ENCODE measurements at regions not wholly inside any gene's neighbourhood (a gene's known extent, or its start where the extent isn't known, plus 50 kb on each side); places are given as distances from the start of the nearest gene placed in this dataset.

DNA sequence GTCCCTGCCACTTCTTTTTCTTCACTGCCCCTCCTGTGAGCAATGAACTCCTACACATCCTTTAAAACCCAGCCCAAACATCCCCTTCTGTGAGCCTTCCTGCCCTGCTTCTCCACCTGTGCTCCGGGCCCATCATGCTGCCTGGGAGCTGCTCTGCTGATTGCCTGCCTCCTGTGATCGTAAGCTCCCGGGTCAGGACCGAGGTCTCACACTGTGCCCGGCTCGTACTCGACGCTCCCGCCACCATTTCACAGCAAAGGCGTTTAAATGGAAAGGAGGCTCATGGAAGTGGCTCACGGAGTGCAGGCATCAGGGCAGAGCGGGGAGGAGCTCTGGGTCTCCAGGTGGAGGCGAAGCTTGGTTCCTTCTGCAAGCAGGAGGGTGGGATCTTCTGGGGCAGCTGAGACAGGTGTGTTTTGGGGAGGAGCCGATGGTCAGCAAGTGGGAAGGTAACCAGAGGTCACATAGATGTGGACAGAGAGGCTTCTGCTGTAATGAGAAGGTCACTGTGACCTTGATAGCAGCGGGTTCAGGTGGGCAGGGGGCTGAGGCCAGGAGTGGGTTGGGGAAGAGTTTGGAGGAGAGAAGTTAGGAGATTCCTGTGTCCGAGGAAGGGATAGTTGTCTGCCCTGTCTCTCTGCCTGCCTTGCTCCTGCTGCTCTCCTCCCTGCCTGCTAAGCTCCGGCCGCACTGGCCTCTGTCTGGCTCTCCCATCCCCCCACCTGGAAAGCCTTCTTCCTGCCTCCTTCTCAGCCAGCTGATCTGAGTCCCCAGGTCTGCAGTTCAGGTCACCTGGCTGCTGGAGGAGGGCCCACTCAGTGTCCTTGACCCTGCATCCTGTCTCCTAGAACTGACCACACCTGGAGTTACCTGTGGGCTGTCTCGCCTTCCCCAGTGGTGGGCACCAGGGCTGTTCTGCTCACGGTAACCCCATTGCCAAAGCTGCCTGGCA, 52.7 kb upstream of the FRMD1 start:
- H2AFZ ChIP-seq (ENCODE audit: low read length) = no peak overlapping the region
- no TSS peak for BruUV-seq (replicated peaks)
- no peak overlapping the region for H3K4me2 ChIP-seq (ENCODE audit: low read length)
- intact Hi-C loops (cut with micrococcal nuclease; ENCODE audit: unreplicated experiment) = no loop called here
- DNase-seq (ENCODE audit: low spot score) = no peak
- no peaks in the 10 kb centered on the region for H3K4me1 ChIP-seq (ENCODE audit: insufficient read depth, low read length, poor library complexity, severe bottlenecking)
- H3K27ac ChIP-seq (ENCODE audit: low read depth, low read length, poor library complexity, severe bottlenecking) = no peak overlapping the region
- no peaks in the 10 kb centered on the region for H3K79me2 ChIP-seq (ENCODE audit: insufficient read depth, low read depth, low read length)
- H4K20me1 ChIP-seq (ENCODE audit: insufficient read depth, low read length) = no peaks in the 10 kb centered on the region
- no peaks in the 10 kb centered on the region for H3K9me2 ChIP-seq (ENCODE audit: insufficient read depth, low read length)
- H3K36me3 ChIP-seq (ENCODE audit: insufficient read depth, low read length) = no peaks in the 10 kb centered on the region
- TF ChIP-seq, protein P1, sequence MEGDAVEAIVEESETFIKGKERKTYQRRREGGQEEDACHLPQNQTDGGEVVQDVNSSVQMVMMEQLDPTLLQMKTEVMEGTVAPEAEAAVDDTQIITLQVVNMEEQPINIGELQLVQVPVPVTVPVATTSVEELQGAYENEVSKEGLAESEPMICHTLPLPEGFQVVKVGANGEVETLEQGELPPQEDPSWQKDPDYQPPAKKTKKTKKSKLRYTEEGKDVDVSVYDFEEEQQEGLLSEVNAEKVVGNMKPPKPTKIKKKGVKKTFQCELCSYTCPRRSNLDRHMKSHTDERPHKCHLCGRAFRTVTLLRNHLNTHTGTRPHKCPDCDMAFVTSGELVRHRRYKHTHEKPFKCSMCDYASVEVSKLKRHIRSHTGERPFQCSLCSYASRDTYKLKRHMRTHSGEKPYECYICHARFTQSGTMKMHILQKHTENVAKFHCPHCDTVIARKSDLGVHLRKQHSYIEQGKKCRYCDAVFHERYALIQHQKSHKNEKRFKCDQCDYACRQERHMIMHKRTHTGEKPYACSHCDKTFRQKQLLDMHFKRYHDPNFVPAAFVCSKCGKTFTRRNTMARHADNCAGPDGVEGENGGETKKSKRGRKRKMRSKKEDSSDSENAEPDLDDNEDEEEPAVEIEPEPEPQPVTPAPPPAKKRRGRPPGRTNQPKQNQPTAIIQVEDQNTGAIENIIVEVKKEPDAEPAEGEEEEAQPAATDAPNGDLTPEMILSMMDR (conservative IDR thresholded peaks at IDR 0.05; ENCODE audit: low read length) = no peak
- TF ChIP-seq EZH2phosphoT487 (IDR thresholded peaks at IDR 0.05; ENCODE audit: borderline replicate concordance, low read depth, low read length) = no peak
- no peak overlapping the region for H3K4me3 ChIP-seq (ENCODE audit: low read depth, low read length, poor library complexity, severe bottlenecking)
- ChIA-PET CTCF (ENCODE audit: unreplicated experiment) (no interaction called here), POLR2A (no interaction called here)
- H3K9me3 ChIP-seq (ENCODE audit: low read length) = no peaks in the 10 kb centered on the region

DNA sequence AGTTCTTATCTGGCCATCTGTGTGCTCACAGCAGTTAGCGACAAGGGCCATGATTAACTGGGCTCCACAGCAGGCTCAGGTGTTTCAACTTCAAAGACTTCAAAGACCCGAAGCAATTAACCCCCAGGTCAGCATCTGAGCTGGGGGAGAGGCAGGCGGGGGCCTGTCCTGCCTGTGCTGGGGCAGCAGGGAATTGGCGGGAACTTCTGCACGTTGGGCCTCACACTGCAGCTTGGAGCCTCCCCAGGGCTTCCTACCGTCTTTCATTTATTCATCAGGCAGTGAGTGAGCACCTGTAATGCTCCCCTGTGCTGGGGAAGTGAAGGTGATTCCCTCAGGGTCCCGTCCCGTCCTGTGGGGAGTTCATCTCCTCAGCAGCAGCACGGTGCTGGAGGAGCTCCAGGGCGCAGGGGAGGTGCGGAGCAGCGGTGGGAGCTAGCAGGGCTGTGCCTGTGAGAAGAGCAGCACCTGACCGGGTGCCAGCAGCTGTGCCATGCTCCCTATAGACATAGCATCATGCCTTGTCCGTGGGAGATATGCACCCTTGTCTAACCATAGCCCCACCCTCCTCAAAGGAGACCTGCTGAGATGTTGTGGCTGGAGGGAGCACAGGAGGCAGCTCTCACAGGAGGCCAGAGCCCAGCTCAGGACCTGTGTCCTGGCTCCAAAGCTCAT, 51.8 kb upstream of the FRMD1 start:
- no TSS peak for BruUV-seq (replicated peaks)
- ChIA-PET POLR2A (no interaction called here), CTCF (ENCODE audit: unreplicated experiment) (no interaction called here)
- Histone ChIP-seq H3K4me1 (ENCODE audit: insufficient read depth, low read length, poor library complexity, severe bottlenecking) (no peaks in the 10 kb centered on the region), H3K9me2 (ENCODE audit: insufficient read depth, low read length) (no peaks in the 10 kb centered on the region), H3K9me3 (ENCODE audit: low read length) (no peaks in the 10 kb centered on the region), H3K27ac (ENCODE audit: low read depth, low read length, poor library complexity, severe bottlenecking) (no peak overlapping the region), H3K36me3 (ENCODE audit: insufficient read depth, low read length) (no peaks in the 10 kb centered on the region), H3K79me2 (ENCODE audit: insufficient read depth, low read depth, low read length) (no peaks in the 10 kb centered on the region), H3K4me3 (ENCODE audit: low read depth, low read length, poor library complexity, severe bottlenecking) (no peak overlapping the region), H4K20me1 (ENCODE audit: insufficient read depth, low read length) (no peaks in the 10 kb centered on the region), H2AFZ (ENCODE audit: low read length) (no peak overlapping the region), H3K4me2 (ENCODE audit: low read length) (no peak overlapping the region)
- TF ChIP-seq EZH2phosphoT487 (IDR thresholded peaks at IDR 0.05; ENCODE audit: borderline replicate concordance, low read depth, low read length) = no peak
- TF ChIP-seq, protein P1 (conservative IDR thresholded peaks at IDR 0.05; ENCODE audit: low read length) = no peak
- no peak for DNase-seq (ENCODE audit: low spot score)
- intact Hi-C loops (cut with micrococcal nuclease; ENCODE audit: unreplicated experiment) = no loop called here
